ENCODE measurements at regions not wholly inside any gene's neighbourhood (a gene's known extent, or its start where the extent isn't known, plus 50 kb on each side); places are given as distances from the start of the nearest gene placed in this dataset.
A peak's percentile ranks its signal among the peaks of the same experiment; 100 is the strongest.

DNA sequence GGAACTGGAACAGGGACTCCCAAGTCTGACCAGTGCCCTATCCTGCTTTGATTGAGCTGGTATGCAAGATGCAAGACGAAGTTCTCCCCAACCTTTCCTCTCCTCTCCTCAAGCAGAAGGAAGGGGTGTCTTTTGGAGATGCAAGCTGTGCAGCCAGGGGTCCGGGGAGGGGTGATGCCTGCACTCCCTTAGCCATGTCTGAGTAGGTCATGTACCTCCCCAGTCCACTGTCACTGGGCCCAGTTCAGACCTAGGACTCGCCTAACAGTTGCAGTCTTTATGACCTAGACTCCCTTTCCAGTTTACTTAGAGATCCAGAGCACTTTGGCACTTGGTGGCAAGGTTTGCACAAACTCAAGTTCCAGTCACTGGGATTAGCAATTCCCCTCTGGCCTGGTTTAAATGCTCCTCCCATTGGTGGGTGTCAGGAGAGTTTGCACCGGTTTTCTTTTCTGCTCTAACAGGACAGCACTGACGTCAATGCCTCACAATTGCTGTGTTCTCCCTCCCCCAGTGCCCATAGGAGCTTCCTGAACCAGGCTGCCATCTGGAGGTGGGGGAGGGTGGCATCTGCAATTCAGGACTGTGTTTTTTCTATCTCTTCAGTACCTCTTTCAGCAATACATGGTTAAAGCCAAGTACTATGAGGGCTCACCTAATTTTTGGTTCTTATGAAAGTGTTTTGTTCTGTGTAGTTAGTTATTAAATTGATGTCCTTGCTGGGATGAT is 782.2 kb downstream of the ARAP2 start:
- peak; percentile 50 for DNase-seq
- Histone ChIP-seq H3K79me1 (ENCODE audit: insufficient read depth, low read depth, low read length, poor library complexity, severe bottlenecking) (no peaks in the 10 kb centered on the region), H3K9ac (ENCODE audit: extremely low read depth, insufficient read length, low read length) (no peak overlapping the region), H3K56ac (ENCODE audit: insufficient read length, low read depth, low read length) (no peak overlapping the region), H4K20me1 (ENCODE audit: control insufficient read depth, insufficient read depth, insufficient read length) (no peaks in the 10 kb centered on the region), H3K4me2 (ENCODE audit: insufficient read depth, insufficient read length, low read length) (no peak overlapping the region), H2BK15ac (ENCODE audit: low read depth, low read length) (no peak overlapping the region), H2BK5ac (ENCODE audit: insufficient read length, low read length) (no peak overlapping the region), H2BK120ac (ENCODE audit: low read depth, low read length, poor library complexity, severe bottlenecking) (no peak overlapping the region), H4K91ac (ENCODE audit: insufficient read length, low read depth, low read length) (no peak overlapping the region), H3K27me3 (ENCODE audit: insufficient read depth, low read length) (no peaks in the 10 kb centered on the region), H2BK20ac (ENCODE audit: low read depth, low read length, poor library complexity, severe bottlenecking) (no peak overlapping the region), H4K8ac (replicated peaks; ENCODE audit: insufficient read length, low read depth, low read length) (no peak overlapping the region), H2AK5ac (ENCODE audit: insufficient read length, low read length) (no peak overlapping the region), H3T11ph (ENCODE audit: low read length) (no peak overlapping the region), H3K4me1 (ENCODE audit: insufficient read depth, low read length) (no peaks in the 10 kb centered on the region), H3K79me2 (ENCODE audit: insufficient read depth, low read length) (no peaks in the 10 kb centered on the region), H3K4ac (ENCODE audit: low read depth, low read length) (no peak overlapping the region), H2BK12ac (ENCODE audit: insufficient read length, low read depth, low read length) (no peak overlapping the region), H3K18ac (ENCODE audit: insufficient read length, low read depth, low read length) (no peak overlapping the region), H3K23me2 (ENCODE audit: insufficient read length, low read depth, low read length, poor library complexity, severe bottlenecking) (no peaks in the 10 kb centered on the region), H3K14ac (ENCODE audit: insufficient read depth, low read length) (no peak overlapping the region), H4K5ac (ENCODE audit: insufficient read length, low read depth, low read length) (no peak overlapping the region), H3K9me3 (ENCODE audit: control insufficient read depth, low read depth, low read length) (no peaks in the 10 kb centered on the region), H2AFZ (ENCODE audit: low read length) (no peak overlapping the region), H3K27ac (ENCODE audit: insufficient read length, low read depth, low read length) (no peak overlapping the region), H3K23ac (ENCODE audit: insufficient read length, low read depth, low read length) (no peak overlapping the region)
- Mint-ChIP-seq H3K4me3 (no peak overlapping the region), H3K36me3 (ENCODE audit: insufficient read depth in 1 of 3, low read depth in 3 of 3) (peaks cover 0 to 27% (median 2%) of the 10 kb centered on the region in 3 experiments; a peak in 4 of 7 replicates), H3K27me3 (ENCODE audit: low read depth) (no peaks in the 10 kb centered on the region; the same call in 1 of the 2 replicates), H3K9me3 (peaks cover 19 to 22% of the 10 kb centered on the region in 2 experiments), H3K27ac (no peak overlapping the region), H3K4me1 (peaks cover 4 to 10% of the 10 kb centered on the region in 2 experiments)
- TF ChIP-seq, protein P1, sequence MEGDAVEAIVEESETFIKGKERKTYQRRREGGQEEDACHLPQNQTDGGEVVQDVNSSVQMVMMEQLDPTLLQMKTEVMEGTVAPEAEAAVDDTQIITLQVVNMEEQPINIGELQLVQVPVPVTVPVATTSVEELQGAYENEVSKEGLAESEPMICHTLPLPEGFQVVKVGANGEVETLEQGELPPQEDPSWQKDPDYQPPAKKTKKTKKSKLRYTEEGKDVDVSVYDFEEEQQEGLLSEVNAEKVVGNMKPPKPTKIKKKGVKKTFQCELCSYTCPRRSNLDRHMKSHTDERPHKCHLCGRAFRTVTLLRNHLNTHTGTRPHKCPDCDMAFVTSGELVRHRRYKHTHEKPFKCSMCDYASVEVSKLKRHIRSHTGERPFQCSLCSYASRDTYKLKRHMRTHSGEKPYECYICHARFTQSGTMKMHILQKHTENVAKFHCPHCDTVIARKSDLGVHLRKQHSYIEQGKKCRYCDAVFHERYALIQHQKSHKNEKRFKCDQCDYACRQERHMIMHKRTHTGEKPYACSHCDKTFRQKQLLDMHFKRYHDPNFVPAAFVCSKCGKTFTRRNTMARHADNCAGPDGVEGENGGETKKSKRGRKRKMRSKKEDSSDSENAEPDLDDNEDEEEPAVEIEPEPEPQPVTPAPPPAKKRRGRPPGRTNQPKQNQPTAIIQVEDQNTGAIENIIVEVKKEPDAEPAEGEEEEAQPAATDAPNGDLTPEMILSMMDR (conservative IDR thresholded peaks at IDR 0.05) = peak; percentile 44; the same call in 2 of the 3 replicates
- no CpG with 5 or more reads among the region's 5 CpGs for WGBS (ENCODE audit: extremely low coverage, insufficient read length, low lambda C conversion rate)

All from H9 (cell line).